RWPE1 (cell line): ENCODE measurements at regions not wholly inside any gene's neighbourhood (a gene's known extent, or its start where the extent isn't known, plus 50 kb on each side); places are given as distances from the start of the nearest gene placed in this dataset.
"Not testable (repeated sequence)": the region's sequence is repeated elsewhere in the genome, so short reads cannot be mapped to it uniquely, and the experiment has no call there.

Experiments
- CTCF ChIA-PET: fragments of 350-600 bp; sonication (Branson Sonifier 250); formaldehyde crosslinking; extraction: SDS; loops from one replicate; lab custom pipeline; 2021; lab: Yijun Ruan, JAX
- POLR2A ChIA-PET: fragments of 400-600 bp; formaldehyde crosslinking; extraction: SDS; loops from one replicate; lab custom pipeline; 2020; ENCODE audit warnings: antibody characterized with exemption; ENCODE audit not compliant: low non-redundant PET; lab: Yijun Ruan, JAX
- DNase-seq: peaks from one replicate; pipeline ENCODE4 v3.0.0; 2012; ENCODE audit warnings: low spot score
- H3K27ac ChIP-seq: fragments of 450-650 bp; 2 replicates; pipeline ENCODE4 v1.5.1; 2017
- TF ChIP-seq, protein P1 (sequence below): fragments of 450-650 bp; conservative IDR thresholded peaks from 2 replicates; pipeline ENCODE4 v1.5.1; 2017; ENCODE audit warnings: low read depth, mild to moderate bottlenecking

DNA sequence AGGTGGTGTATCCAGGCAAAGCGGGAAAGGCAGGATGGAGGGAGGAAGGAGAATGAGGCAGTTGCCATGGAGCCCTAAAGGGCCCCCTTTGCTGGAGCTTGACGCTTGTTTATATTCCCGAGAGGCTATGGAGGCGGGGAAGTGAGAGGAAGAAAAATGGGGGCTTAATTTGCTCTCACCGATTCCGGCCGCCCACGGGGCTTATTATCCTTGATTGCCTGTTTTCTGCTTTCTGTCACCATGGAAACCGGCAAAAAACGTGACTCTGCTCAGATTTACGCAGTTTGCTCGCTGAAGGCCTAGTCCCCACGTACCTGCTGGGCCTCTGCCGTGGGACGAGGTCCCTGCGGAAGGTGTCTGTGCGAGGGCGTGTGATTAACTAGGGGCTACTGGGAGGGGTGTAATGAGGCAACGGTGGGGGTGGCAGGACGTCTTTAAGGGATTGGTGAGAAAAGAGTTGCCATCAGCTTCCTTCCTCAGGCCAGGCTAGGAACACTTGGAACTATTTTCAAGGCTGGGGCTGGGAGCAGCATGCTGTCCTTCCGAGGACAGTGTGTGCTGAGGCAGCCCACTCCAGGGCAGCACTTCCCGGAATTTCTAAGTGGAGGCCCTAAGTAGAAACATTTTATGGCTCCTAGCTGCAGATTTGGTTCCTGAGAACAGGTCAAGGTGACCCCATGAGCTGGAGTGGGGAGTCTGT lies 110.8 kb upstream of the NDN start:
- POLR2A ChIA-PET, result no interaction called here
- TF ChIP-seq, protein P1, sequence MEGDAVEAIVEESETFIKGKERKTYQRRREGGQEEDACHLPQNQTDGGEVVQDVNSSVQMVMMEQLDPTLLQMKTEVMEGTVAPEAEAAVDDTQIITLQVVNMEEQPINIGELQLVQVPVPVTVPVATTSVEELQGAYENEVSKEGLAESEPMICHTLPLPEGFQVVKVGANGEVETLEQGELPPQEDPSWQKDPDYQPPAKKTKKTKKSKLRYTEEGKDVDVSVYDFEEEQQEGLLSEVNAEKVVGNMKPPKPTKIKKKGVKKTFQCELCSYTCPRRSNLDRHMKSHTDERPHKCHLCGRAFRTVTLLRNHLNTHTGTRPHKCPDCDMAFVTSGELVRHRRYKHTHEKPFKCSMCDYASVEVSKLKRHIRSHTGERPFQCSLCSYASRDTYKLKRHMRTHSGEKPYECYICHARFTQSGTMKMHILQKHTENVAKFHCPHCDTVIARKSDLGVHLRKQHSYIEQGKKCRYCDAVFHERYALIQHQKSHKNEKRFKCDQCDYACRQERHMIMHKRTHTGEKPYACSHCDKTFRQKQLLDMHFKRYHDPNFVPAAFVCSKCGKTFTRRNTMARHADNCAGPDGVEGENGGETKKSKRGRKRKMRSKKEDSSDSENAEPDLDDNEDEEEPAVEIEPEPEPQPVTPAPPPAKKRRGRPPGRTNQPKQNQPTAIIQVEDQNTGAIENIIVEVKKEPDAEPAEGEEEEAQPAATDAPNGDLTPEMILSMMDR, result no peak
- CTCF ChIA-PET, result interaction anchor here (0.6 kb wide), 1 partner anchor 39 kb away, joined by 4 read pairs; no protein-coding TSS in a partner anchor

DNA sequence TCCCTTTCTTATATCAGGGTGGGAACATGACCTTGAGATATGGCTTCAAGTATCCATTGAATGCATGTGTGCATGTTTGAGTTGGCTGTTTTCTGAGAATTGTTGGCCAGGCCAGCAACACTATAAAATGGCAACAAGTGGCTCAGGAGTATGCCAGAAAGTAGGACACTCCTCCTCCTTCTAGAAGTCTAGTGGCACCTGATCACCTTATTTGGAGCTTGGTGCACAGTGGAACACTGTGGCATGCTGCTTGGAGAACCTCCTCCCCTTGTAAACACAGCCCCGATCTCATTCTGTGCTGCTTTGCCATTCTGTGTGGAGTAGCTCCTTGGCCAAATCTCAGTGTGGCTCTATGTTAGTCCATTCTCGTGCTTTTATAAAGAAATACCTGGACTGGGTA lies 114.8 kb upstream of the NDN start:
- POLR2A ChIA-PET, result no interaction called here
- CTCF ChIA-PET, result interaction anchor here (0.6 kb wide), 1 partner anchor 304 kb away, joined by 3 read pairs; no protein-coding TSS in a partner anchor
- no peak for DNase-seq
- no peak overlapping the region for H3K27ac ChIP-seq
- TF ChIP-seq, protein P1, result no peak

More for the DNA sequence above, 110.8 kb upstream of the NDN start:
- no peak for DNase-seq
- no peak overlapping the region for H3K27ac ChIP-seq

DNA sequence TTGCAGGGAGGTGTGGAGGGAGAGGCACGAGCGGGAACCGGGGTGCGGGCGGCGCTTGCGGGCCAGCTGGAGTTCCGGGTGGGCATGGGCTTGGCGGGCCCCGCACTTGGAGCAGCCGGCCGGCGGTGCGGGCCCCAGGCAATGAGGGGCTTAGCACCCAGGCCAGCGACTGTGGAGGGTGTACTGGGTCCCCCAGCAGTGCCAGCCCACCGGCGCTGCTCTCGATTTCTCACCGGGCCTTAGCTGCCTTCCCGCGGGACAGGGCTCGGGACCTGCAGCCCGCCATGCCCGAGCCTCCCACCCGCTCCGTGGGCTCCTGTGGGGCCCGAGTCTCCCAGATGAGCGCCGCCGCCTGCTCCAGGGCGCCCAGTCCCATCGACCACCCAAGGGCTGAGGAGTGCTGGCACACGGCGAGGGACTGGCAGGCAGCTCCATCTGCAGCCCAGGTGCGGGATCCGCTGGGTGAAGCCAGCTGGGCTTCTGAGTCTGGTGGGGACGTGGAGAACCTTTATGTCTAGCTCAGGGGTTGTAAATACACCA lies 115.9 kb upstream of the NDN start:
- DNase-seq, H3K27ac ChIP-seq, POLR2A ChIA-PET, CTCF ChIA-PET: not testable (repeated sequence)

DNA sequence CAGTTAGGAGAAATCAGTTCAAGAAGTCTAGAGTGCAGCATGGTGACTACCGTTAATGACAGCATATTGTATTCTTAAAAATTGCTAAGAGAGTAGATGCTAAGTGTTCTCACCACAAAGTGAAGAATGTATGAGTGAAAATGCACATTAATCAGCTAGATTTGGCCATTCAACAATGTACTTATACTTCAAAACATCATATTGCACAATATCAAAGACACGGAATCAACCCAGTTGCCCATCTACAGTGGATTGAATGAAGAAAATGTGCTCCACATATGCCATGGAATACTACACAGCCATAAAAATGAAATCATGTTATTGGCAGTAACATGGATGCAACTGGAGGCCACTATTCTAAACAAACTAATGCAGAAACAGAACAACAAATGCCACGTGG lies 119.9 kb upstream of the NDN start:
- no peak for DNase-seq
- ChIA-PET CTCF (no interaction called here), POLR2A (no interaction called here)
- no peak overlapping the region for H3K27ac ChIP-seq
- TF ChIP-seq, protein P1, result no peak

DNA sequence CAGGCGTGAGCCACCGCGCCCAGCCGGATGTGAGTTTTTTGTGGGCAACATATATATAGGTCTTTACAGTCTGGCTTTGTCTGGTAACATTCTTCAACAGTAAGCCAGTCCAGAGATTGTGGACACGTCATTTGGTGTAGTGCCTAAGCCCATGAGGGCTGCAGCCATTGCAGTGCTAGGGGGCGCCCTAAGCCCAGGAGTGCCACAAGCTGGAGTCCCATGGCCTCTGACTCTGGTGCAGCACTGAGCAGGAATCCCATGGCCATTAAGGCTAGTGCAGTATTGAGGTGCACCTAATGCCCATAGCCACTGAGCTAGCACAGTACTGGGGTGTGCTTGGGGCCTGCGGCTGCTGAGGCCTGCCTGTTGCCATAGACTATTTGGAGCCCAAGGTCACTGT lies 136.4 kb upstream of the NDN start:
- POLR2A ChIA-PET, result no interaction called here
- DNase-seq, result no peak
- CTCF ChIA-PET, result no interaction called here
- H3K27ac ChIP-seq, result no peak overlapping the region
- TF ChIP-seq, protein P1, result no peak

DNA sequence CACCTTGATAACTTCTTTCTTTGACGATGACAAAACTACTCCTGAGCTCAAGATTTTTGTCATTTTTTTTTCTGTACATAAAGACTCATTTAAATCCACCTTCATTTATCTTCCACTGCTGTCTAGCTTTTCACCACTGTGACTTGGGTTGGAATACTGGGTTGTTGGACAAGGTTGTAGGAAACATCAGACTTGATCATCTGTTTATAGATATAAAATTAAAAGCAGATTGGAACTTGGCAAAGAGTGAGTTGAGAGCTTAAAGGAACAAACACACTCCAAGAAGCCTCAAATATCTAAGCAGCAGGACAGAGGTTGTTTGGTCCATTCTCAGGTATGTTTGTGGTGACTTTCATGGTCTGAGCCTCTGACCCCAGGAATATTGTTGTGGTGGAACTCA lies 141.7 kb upstream of the NDN start:
- POLR2A ChIA-PET, result no interaction called here
- no peak overlapping the region for H3K27ac ChIP-seq
- TF ChIP-seq, protein P1, result no peak
- CTCF ChIA-PET, result no interaction called here
- no peak for DNase-seq

DNA sequence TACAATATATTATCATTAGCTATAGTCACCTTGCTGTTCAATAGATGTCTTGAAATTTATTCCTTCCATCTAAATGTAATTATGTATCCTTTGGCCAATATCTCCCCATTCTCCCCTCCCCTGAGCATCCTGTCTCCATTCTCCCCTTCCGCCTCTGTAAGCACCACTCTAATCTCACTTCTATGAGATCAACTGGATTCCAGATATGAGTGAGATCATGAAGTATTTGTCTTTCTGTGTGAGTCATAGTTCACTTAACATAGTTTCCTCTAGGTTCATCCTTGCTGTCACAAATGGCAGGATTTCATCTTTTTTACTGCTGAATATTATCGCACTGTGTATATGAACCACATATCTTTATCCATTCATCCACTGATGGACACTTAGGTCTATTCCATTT lies 148.8 kb upstream of the NDN start:
- ChIA-PET POLR2A (no interaction called here), CTCF (no interaction called here)
- H3K27ac ChIP-seq, result no peak overlapping the region
- DNase-seq, result no peak
- TF ChIP-seq, protein P1, result no peak
